ENCODE measurements at regions not wholly inside any gene's neighbourhood (a gene's known extent, or its start where the extent isn't known, plus 50 kb on each side); places are given as distances from the start of the nearest gene placed in this dataset.

DNA sequence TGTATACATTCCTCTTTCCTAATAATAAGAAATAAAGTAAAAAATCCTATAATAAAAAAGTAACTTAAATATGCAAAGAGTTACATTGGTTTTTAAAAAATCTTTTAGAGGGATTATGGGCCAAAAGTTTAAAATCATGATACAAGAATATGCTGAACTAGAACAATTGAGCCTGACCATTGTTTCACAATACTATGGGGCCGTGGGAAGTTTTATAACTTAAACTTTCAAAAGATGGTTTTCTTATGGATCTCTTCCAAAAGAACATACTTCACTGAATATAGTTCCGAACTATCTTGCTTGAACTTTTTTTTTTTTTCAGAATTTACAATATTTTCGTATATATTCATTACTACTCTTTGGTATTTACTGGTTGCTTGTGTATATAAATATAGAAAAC is 97.6 kb downstream of the NFKBIZ start:
- TF ChIP-seq, protein P1, sequence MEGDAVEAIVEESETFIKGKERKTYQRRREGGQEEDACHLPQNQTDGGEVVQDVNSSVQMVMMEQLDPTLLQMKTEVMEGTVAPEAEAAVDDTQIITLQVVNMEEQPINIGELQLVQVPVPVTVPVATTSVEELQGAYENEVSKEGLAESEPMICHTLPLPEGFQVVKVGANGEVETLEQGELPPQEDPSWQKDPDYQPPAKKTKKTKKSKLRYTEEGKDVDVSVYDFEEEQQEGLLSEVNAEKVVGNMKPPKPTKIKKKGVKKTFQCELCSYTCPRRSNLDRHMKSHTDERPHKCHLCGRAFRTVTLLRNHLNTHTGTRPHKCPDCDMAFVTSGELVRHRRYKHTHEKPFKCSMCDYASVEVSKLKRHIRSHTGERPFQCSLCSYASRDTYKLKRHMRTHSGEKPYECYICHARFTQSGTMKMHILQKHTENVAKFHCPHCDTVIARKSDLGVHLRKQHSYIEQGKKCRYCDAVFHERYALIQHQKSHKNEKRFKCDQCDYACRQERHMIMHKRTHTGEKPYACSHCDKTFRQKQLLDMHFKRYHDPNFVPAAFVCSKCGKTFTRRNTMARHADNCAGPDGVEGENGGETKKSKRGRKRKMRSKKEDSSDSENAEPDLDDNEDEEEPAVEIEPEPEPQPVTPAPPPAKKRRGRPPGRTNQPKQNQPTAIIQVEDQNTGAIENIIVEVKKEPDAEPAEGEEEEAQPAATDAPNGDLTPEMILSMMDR (IDR thresholded peaks at IDR 0.05), result no peak
- TF ChIP-seq POLR2A (IDR thresholded peaks at IDR 0.05), result no peak
- no peak for TF ChIP-seq POLR2AphosphoS5 (IDR thresholded peaks at IDR 0.05)
